Keratinocyte (primary cell): ENCODE measurements at regions not wholly inside any gene's neighbourhood (a gene's known extent, or its start where the extent isn't known, plus 50 kb on each side); places are given as distances from the start of the nearest gene placed in this dataset.
A peak's percentile ranks its signal among the peaks of the same experiment; 100 is the strongest.

ENCODE experiments used
- DNase-seq: peaks from one replicate; pipeline ENCODE4 v3.0.0-alpha.2; 2011; ENCODE audit warnings: low read depth, missing footprints, low spot score
- FAIRE-seq: peaks from 2 replicates; lab custom pipeline; 2011; peaks lifted over from hg19 to GRCh38; lab: Jason Lieb, UNC
- H2AFZ ChIP-seq: 2 replicates; pipeline ENCODE4 v1.6.0; 2012; ENCODE audit warnings: low read length, control low read depth, inconsistent platforms; ENCODE audit not compliant: control insufficient read depth
- H3K27ac ChIP-seq: 2 replicates; pipeline ENCODE4 v1.5.1; 2011; ENCODE audit warnings: low read length; ENCODE audit not compliant: control insufficient read depth, insufficient read depth
- H3K27me3 ChIP-seq: 3 replicates; pipeline ENCODE4 v1.6.0; 2011; ENCODE audit warnings: low read length; ENCODE audit not compliant: control insufficient read depth, insufficient read depth; ENCODE audit errors: extremely low read depth
- H3K36me3 ChIP-seq, 2 experiments: 2 replicates in 1 of 2; 3 replicates in 1 of 2; pipeline ENCODE4 v1.5.1; 2011; ENCODE audit warnings: low read length in 2 of 2, mild to moderate bottlenecking in 1 of 2; ENCODE audit not compliant: control insufficient read depth in 2 of 2, insufficient read depth in 2 of 2; ENCODE audit errors: extremely low read depth in 1 of 2
- H3K4me1 ChIP-seq: 3 replicates; pipeline ENCODE4 v1.5.1; 2011; ENCODE audit warnings: low read length; ENCODE audit not compliant: control insufficient read depth, insufficient read depth; ENCODE audit errors: extremely low read depth
- H3K4me2 ChIP-seq: 3 replicates; pipeline ENCODE4 v1.6.0; 2011; ENCODE audit warnings: low read depth, low read length; ENCODE audit not compliant: control insufficient read depth, insufficient read depth; ENCODE audit errors: extremely low read depth
- H3K4me3 ChIP-seq, 3 experiments: fragments of 200-600 bp in 1 of 3; sonication (generic) in 1 of 3; 2 replicates in 2 of 3; 3 replicates in 1 of 3; pipeline ENCODE4 v1.5.1; 2011 to 2016; ENCODE audit warnings: low read length in 3 of 3, mild to moderate bottlenecking in 3 of 3, control low read depth in 2 of 3, inconsistent platforms in 1 of 3, low read depth in 1 of 3, mixed read lengths in 1 of 3, mixed run types in 1 of 3, moderate library complexity in 1 of 3; ENCODE audit not compliant: control insufficient read depth in 2 of 3, insufficient read depth in 2 of 3; ENCODE audit errors: extremely low read depth in 1 of 3
- H3K79me2 ChIP-seq: 2 replicates; pipeline ENCODE4 v1.6.0; 2012; ENCODE audit warnings: low read length; ENCODE audit not compliant: control insufficient read depth, insufficient read depth
- H3K9ac ChIP-seq: 3 replicates; pipeline ENCODE4 v1.6.0; 2011; ENCODE audit warnings: low read length; ENCODE audit not compliant: control insufficient read depth, insufficient read depth; ENCODE audit errors: extremely low read depth
- H3K9me1 ChIP-seq: 3 replicates; pipeline ENCODE4 v1.6.0; 2011; ENCODE audit warnings: low read length; ENCODE audit not compliant: control insufficient read depth, insufficient read depth; ENCODE audit errors: extremely low read depth
- H3K9me3 ChIP-seq: 2 replicates; pipeline ENCODE4 v1.5.1; 2012; ENCODE audit warnings: low read depth, low read length; ENCODE audit not compliant: control insufficient read depth
- H4K20me1 ChIP-seq: 3 replicates; pipeline ENCODE4 v1.6.0; 2011; ENCODE audit warnings: low read length; ENCODE audit not compliant: control insufficient read depth, insufficient read depth; ENCODE audit errors: extremely low read depth
- CTCF ChIP-seq, 3 experiments: IDR thresholded peaks in 1 of 3; conservative IDR thresholded peaks in 1 of 3; optimal IDR thresholded peaks in 1 of 3; 2 replicates in 2 of 3; 3 replicates in 1 of 3; pipeline versions ENCODE3 to v1.5.1; 2011; ENCODE audit warnings: low read length in 3 of 3, mild to moderate bottlenecking in 3 of 3, moderate library complexity in 2 of 3, control low read depth in 1 of 3, inconsistent platforms in 1 of 3; ENCODE audit not compliant: insufficient read depth in 2 of 3; ENCODE audit errors: extremely low read depth in 1 of 3
- EZH2 ChIP-seq: IDR thresholded peaks from one replicate; pipeline ENCODE4 v1.6.1; 2012; ENCODE audit warnings: inconsistent platforms, mild to moderate bottlenecking, low read length, moderate library complexity
- dilution Hi-C: fragments of 300-500 bp; cut with MboI; formaldehyde crosslinking; loops from one replicate; pipeline ENCODE4 v1.7.0; 2020; ENCODE audit warnings: low sequenced_read_pairs; ENCODE audit not compliant: extremely low pct_ligation_motif_present

DNA sequence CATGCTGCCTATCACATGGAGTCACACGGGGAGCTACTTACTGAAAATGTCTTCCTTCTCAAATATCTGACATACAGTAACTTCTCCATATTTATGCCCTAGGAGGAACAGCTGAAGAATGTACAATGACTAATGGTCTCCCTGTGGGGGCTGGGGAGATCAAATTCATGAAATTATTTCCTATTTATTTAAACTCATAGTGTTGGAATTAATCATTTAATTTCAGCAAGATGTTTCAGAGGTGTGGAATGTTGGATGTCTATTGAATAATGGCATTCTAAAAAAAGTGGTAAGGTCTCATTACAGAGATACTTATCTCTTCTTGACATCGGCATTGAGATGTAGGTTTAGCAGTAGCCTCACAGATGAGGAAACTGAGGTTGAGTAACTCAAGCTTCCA lies 214.3 kb upstream of the CDH11 start:
- no peaks in the 10 kb centered on the region for H3K27me3 ChIP-seq
- H3K27ac ChIP-seq = peak overlapping the region; percentile 15
- no peaks in the 10 kb centered on the region for H3K36me3 ChIP-seq
- DNase-seq = peak; percentile 48
- peak; percentile 81 for FAIRE-seq
- H3K4me2 ChIP-seq = no peak overlapping the region
- H4K20me1 ChIP-seq = no peaks in the 10 kb centered on the region
- no peak overlapping the region for H3K4me3 ChIP-seq
- H3K4me1 ChIP-seq = peaks cover 5% of the 10 kb centered on the region
- TF ChIP-seq CTCF (optimal IDR thresholded peaks at IDR 0.05 in 1 of 3, IDR thresholded peaks at IDR 0.05 in 1 of 3, conservative IDR thresholded peaks at IDR 0.05 in 1 of 3; ENCODE audit: extremely low read depth in 1 of 3, insufficient read depth in 2 of 3, low read length in 3 of 3) (no peak), EZH2 (no peak)
- no peaks in the 10 kb centered on the region for H3K9me1 ChIP-seq
- no peaks in the 10 kb centered on the region for H3K9me3 ChIP-seq
- no peaks in the 10 kb centered on the region for H3K79me2 ChIP-seq
- H3K9ac ChIP-seq = no peak overlapping the region
- H2AFZ ChIP-seq = peak overlapping the region; percentile 64
- dilution Hi-C loops = no loop called here

DNA sequence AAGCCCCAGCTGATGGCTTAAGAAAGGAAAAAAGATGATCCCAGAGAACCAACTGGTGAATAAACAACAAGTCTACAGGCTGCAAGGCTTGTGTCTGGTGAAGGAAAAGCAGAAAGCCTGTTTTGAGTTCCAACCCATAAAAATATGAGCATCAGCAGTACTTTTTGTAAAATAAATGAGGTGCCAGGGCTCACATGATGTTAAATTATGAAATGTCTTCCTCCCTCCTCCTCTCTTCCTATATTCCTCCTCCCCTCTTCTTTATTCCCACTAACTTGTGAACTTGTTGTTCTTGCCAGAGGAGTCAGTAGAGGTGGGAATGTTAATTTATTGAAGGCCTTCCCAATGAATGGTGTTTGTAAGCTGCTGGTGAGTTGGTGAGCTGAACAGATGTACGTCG lies 212.2 kb upstream of the CDH11 start:
- H3K4me3 ChIP-seq = no peak overlapping the region

More for the DNA sequence above, 212.2 kb upstream of the CDH11 start:
- Histone ChIP-seq H2AFZ (no peak overlapping the region), H3K27me3 (no peaks in the 10 kb centered on the region), H3K79me2 (no peaks in the 10 kb centered on the region), H3K27ac (no peak overlapping the region), H3K9me1 (no peaks in the 10 kb centered on the region), H4K20me1 (no peaks in the 10 kb centered on the region), H3K9me3 (no peaks in the 10 kb centered on the region), H3K4me1 (peaks cover 5% of the 10 kb centered on the region), H3K36me3 (no peaks in the 10 kb centered on the region), H3K4me2 (no peak overlapping the region), H3K9ac (no peak overlapping the region)
- FAIRE-seq (no peak), DNase-seq (no peak)
- TF ChIP-seq CTCF (optimal IDR thresholded peaks at IDR 0.05 in 1 of 3, IDR thresholded peaks at IDR 0.05 in 1 of 3, conservative IDR thresholded peaks at IDR 0.05 in 1 of 3; ENCODE audit: extremely low read depth in 1 of 3, insufficient read depth in 2 of 3, low read length in 3 of 3) (no peak), EZH2 (no peak)
- dilution Hi-C loops = no loop called here
